SIG-M5 treated with dmso at 0.1 percent for 504 hours (cell line): ENCODE measurements at regions not wholly inside any gene's neighbourhood (a gene's known extent, or its start where the extent isn't known, plus 50 kb on each side); places are given as distances from the start of the nearest gene placed in this dataset.
"Not testable (repeated sequence)": the region's sequence is repeated elsewhere in the genome, so short reads cannot be mapped to it uniquely, and the experiment has no call there.

Experiments
- DNase-seq: peaks from one replicate; lab custom pipeline; 2025; ENCODE audit not compliant: unreplicated experiment; lab: John Stamatoyannopoulos, UW

GRCh38 chr20:5393218-5393870 is 76.6 kb upstream of the PROKR2 start:
- DNase-seq: no peak

DNA sequence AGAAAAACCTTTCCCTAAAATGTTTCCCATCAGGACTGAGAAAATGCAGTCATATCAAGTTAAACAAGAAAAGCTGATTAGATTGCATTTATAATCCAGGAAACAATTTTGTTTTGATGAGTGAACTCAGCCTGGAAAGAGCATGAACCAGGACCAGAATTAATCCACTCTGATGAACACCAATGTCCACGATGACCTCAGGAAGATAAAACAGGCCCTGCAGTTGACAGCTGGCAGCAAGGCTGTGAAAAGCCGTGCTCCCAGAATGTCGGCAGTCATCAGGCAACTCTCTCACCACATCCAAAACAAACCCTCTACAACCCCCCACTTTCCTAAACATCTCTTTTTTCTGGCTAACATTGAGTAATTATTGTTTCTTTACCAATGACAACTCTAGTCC is 74.0 kb upstream of the PROKR2 start:
- DNase-seq: no peak

DNA sequence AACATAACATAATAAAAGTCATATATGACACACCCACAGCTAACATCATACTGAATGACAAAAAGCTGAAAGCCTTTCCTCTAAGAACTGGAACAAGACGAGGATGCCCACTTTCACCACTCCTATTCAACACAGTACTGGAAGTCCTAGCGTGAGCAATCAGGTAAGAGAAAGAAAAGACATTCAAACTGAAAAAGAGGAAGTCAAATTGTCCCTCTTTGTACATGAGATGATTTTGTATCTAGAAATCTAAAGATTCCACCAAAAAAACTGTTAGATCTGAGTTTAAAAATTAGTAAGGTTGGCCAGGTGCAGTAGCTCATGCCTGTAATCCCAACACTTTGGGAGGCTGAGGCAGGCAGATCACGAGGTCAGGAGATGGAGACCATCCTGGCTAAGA is 70.1 kb upstream of the PROKR2 start:
- not testable (repeated sequence) for DNase-seq

DNA sequence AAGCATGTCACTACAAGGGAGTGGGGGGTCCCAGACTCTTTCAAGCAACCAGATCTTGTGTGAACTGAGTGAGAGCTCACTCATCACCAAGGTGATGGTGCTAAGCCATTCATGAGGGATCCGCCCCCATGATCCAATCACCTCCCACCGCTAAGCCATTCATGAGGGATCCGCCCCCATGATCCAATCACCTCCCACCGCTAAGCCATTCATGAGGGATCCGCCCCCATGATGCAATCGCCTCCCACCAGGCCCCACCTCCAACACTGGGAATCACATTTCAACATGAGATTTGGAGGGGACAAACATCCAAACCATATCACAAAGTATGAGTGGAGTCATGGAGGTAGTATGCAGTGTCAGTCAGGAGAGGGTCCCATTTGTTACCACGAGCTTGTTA is 64.8 kb upstream of the PROKR2 start:
- DNase-seq: not testable (repeated sequence)

DNA sequence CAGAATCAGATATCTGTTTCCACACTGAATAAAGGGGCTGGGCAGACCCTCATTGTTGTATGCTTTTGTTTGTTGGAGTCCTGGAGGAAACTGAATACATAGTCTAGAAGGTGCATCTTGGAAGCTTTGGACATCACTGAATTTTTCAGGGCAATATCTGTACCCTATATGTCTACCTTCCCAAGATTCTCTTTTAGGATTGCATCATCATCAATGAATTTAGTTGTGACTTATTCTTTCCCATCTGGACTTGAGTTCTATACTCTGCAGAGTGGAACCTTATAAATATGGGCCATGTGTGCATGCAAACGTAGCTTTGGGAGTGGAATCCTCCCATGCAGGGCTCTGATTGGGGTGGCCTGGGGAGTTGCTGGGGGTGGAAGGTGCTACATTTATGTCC is 60.7 kb upstream of the PROKR2 start:
- no peak for DNase-seq

DNA sequence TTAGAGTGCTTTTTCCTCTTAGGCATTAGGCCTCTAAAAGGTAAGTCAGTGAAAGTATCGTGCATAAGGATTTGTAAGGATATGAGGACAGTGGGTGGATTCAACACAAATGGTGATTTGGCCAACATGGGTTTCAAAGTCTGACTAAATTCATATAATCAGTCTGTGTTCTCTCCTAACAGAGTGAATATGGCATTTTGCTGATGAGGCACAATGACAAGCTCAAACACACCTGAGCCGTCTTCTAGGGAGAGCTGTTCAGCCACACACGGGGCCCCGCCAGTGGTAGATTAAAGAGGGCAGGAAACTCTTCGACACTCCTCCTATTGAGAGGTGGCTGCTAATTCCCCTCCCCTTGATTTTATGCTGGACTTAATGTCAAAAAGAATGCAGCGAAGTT is 59.5 kb upstream of the PROKR2 start:
- DNase-seq: no peak

DNA sequence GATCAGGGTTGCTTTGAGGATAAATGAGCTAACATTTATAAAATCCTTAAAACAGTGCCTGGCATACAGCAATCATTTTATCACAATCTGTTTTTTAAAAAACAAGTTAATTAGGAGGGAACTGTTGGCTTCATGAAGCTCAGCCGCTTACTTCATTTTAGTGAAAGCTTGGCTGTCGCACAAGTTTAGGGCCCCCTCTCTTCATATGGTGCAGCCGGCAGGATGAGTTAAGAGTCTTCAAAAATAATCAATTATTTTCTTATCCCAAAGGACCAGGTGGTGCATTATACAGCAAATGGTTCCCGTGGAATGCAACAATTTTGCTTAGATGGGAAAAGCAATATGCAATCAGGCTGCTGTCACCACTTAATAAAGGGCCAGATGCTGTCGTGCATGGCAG is 57.4 kb upstream of the PROKR2 start:
- no peak for DNase-seq

GRCh38 chr20:5372371-5372770 is 55.6 kb upstream of the PROKR2 start:
- no peak for DNase-seq

DNA sequence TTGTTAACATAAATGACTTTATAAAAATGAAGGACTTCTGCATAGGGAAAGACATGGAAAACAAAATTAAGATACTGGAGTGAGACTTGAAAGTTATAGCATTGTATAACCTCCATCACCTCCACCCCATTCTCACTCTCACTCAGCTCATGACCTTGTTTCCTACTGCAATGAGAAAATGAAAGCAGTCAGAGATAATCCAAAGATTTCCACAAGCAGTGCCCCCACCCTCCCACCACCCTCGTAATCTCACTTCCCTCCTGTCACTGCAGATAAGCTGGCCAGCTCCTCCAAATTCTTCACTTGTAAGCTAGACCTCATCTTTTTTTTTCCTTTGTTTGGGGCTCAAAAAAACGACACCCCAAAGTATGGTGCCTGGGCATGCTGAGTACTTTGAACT is 52.9 kb upstream of the PROKR2 start:
- DNase-seq: no peak
